GM20431 (cell line): ENCODE measurements at regions not wholly inside any gene's neighbourhood (a gene's known extent, or its start where the extent isn't known, plus 50 kb on each side); places are given as distances from the start of the nearest gene placed in this dataset.

ENCODE experiments used
- in situ Hi-C: fragments of 300-500 bp; cut with MseI, MboI; formaldehyde crosslinking; loops from one replicate; pipeline ENCODE4 v1.15.0; 2020; ENCODE audit warnings: low sequenced_read_pairs; ENCODE audit not compliant: unreplicated experiment

- in situ Hi-C loops, result no loop called here
Observed at GRCh38 chr10:21078410-21079329, 181.6 kb upstream of the NEBL start.

GRCh38 chr10:21077681-21078080 lies 180.6 kb upstream of the NEBL start:
- in situ Hi-C loops, result no loop called here

- in situ Hi-C loops, result no loop called here
Observed at GRCh38 chr10:21076381-21076780, 179.3 kb upstream of the NEBL start.

- in situ Hi-C loops, result no loop called here
Observed at GRCh38 chr10:21075880-21076279, 178.8 kb upstream of the NEBL start.

GRCh38 chr10:21071001-21071673 lies 174.0 kb upstream of the NEBL start:
- in situ Hi-C loops, result no loop called here

GRCh38 chr10:21069929-21070700 lies 173.0 kb upstream of the NEBL start:
- in situ Hi-C loops, result no loop called here

GRCh38 chr10:21069278-21069677 lies 172.2 kb upstream of the NEBL start:
- in situ Hi-C loops, result no loop called here

GRCh38 chr10:21068026-21068656 lies 171.0 kb upstream of the NEBL start:
- in situ Hi-C loops, result no loop called here

- in situ Hi-C loops, result no loop called here
Observed at GRCh38 chr10:21065621-21066248, 168.6 kb upstream of the NEBL start.

- in situ Hi-C loops, result no loop called here
Observed at GRCh38 chr10:21061982-21062381, 164.9 kb upstream of the NEBL start.

- in situ Hi-C loops, result no loop called here
Observed at GRCh38 chr10:21061184-21061583, 164.1 kb upstream of the NEBL start.

GRCh38 chr10:21060626-21061025 lies 163.5 kb upstream of the NEBL start:
- in situ Hi-C loops, result no loop called here

GRCh38 chr10:21057989-21058388 lies 160.9 kb upstream of the NEBL start:
- in situ Hi-C loops, result no loop called here

GRCh38 chr10:21057436-21057835 lies 160.3 kb upstream of the NEBL start:
- in situ Hi-C loops, result no loop called here

- in situ Hi-C loops, result no loop called here
Observed at GRCh38 chr10:21056461-21056860, 159.3 kb upstream of the NEBL start.

- in situ Hi-C loops, result no loop called here
Observed at GRCh38 chr10:21055339-21056135, 158.4 kb upstream of the NEBL start.

- in situ Hi-C loops, result no loop called here
Observed at GRCh38 chr10:21053953-21054690, 157.0 kb upstream of the NEBL start.

- in situ Hi-C loops, result no loop called here
Observed at GRCh38 chr10:21052709-21053104, 155.6 kb upstream of the NEBL start.
